ENCODE measurements at regions not wholly inside any gene's neighbourhood (a gene's known extent, or its start where the extent isn't known, plus 50 kb on each side); places are given as distances from the start of the nearest gene placed in this dataset.

- H3K4me3 ChIP-seq, result no peak overlapping the region
- no peaks in the 10 kb centered on the region for H4K20me1 ChIP-seq (replicated peaks; ENCODE audit: control insufficient read depth, insufficient read depth, low read length)
- no peak for ATAC-seq
- no peaks in the 10 kb centered on the region for H3K9me1 ChIP-seq (ENCODE audit: control insufficient read depth, insufficient read depth, low read length)
- WGBS (ENCODE audit: insufficient coverage, low coverage, missing lambda C conversion rate), result 3% methylated on average over 4 of the region's 4 CpGs
- ChIA-PET CTCF (ENCODE audit: low intra/inter-chr PET ratio) (no interaction called here), POLR2A (interaction anchor here (0.6 kb wide), 1 partner anchor 16 kb away, joined by 3 read pairs; no protein-coding TSS in a partner anchor)
- H3K9me3 ChIP-seq (replicated peaks; ENCODE audit: control insufficient read depth, insufficient read depth, low read depth, low read length), result no peaks in the 10 kb centered on the region
- in situ Hi-C loops (cut with MboI), result no loop called here
- H3K4me1 ChIP-seq (replicated peaks in 1 of 2; ENCODE audit: control insufficient read depth in 2 of 2, insufficient read depth in 2 of 2, low read length in 2 of 2), result no peaks in the 10 kb centered on the region
- no peak for DNase-seq (ENCODE audit: extremely low read depth in 1 of 4, low spot score in 3 of 4)
- BruUV-seq (replicated peaks), result no TSS peak
- no peak overlapping the region for H2AFZ ChIP-seq (ENCODE audit: low read depth, low read length)
- peaks cover 0 to 20% of the 10 kb centered on the region in 2 experiments; a peak in 2 of 5 replicates for H3K27me3 ChIP-seq (ENCODE audit: control insufficient read depth in 2 of 2, insufficient read depth in 2 of 2, low read length in 2 of 2)
- intact Hi-C loops (cut with micrococcal nuclease), result no loop called here
- no peak for FAIRE-seq
- H3K9ac ChIP-seq (ENCODE audit: insufficient read depth in 1 of 2, low read depth in 2 of 2, low read length in 2 of 2), result no peak overlapping the region
- H3K27ac ChIP-seq (ENCODE audit: extremely low read depth, low read depth, low read length), result no peak overlapping the region
- no peaks in the 10 kb centered on the region for H3K36me3 ChIP-seq (ENCODE audit: control insufficient read depth, insufficient read depth, low read length)
- H3K4me2 ChIP-seq (ENCODE audit: insufficient read depth, low read length), result no peak overlapping the region
- H3K79me2 ChIP-seq (ENCODE audit: control insufficient read depth, insufficient read depth, low read length), result no peaks in the 10 kb centered on the region
- TF ChIP-seq BHLHE40 (IDR thresholded peaks at IDR 0.05; ENCODE audit: low read length) (no peak), REST (IDR thresholded peaks at IDR 0.05; ENCODE audit: borderline replicate concordance) (no peak), REST (CRISPR knock-in tag; IDR thresholded peaks at IDR 0.05; ENCODE audit: low read depth) (no peak), U2AF1 (optimal IDR thresholded peaks at IDR 0.05; ENCODE audit: low read depth, low read length) (no peak), NFRKB (IDR thresholded peaks at IDR 0.05; ENCODE audit: low read depth) (no peak), RBM34 (IDR thresholded peaks at IDR 0.05; ENCODE audit: borderline replicate concordance, insufficient read depth, low read length) (no peak), KAT7 (CRISPR knock-in tag; IDR thresholded peaks at IDR 0.05; ENCODE audit: borderline replicate concordance) (no peak), TFAM (CRISPR knock-in tag; conservative IDR thresholded peaks at IDR 0.05) (no peak), TCF7L2 (IDR thresholded peaks at IDR 0.05; ENCODE audit: low read depth, low read length) (no peak), THRA (IDR thresholded peaks at IDR 0.05) (no peak), ZSCAN29 (IDR thresholded peaks at IDR 0.05) (no peak)
Measured at GRCh38 chr13:98632961-98633360, 56.1 kb upstream of the STK24 start.

Data from K562 (cell line).